Immature natural killer cell (primary cell): ENCODE measurements at regions not wholly inside any gene's neighbourhood (a gene's known extent, or its start where the extent isn't known, plus 50 kb on each side); places are given as distances from the start of the nearest gene placed in this dataset.

Source experiments
- DNase-seq, 3 donors: peaks; one replicate each; pipeline ENCODE4 v3.0.0; 2022; ENCODE audit warnings: mixed read lengths in 1 of 3
- H3K27ac Mint-ChIP-seq, 6 donors: one replicate each; pipeline ENCODE4 v1.8.0; 2020; ENCODE audit warnings: mixed read lengths in 6 of 6, mild to moderate bottlenecking in 5 of 6, inconsistent platforms in 4 of 6, moderate library complexity in 3 of 6
- H3K27me3 Mint-ChIP-seq, 3 donors: one replicate each; pipeline ENCODE4 v1.8.0; 2020 to 2021; ENCODE audit warnings: low read depth in 3 of 3, mild to moderate bottlenecking in 3 of 3, mixed read lengths in 3 of 3, moderate library complexity in 3 of 3, inconsistent platforms in 1 of 3
- H3K36me3 Mint-ChIP-seq, 3 donors: one replicate each; pipeline ENCODE4 v1.8.0; 2020; ENCODE audit warnings: mixed read lengths in 3 of 3, inconsistent platforms in 2 of 3, mild to moderate bottlenecking in 2 of 3
- H3K4me1 Mint-ChIP-seq, 2 donors: one replicate each; pipeline ENCODE4 v1.8.0; 2020; ENCODE audit warnings: inconsistent platforms in 2 of 2, mild to moderate bottlenecking in 2 of 2, mixed read lengths in 2 of 2, moderate library complexity in 1 of 2
- H3K4me3 Mint-ChIP-seq, 5 donors: one replicate each; pipeline ENCODE4 v1.8.0; 2020; ENCODE audit warnings: mild to moderate bottlenecking in 5 of 5, mixed read lengths in 5 of 5, inconsistent platforms in 3 of 5, moderate library complexity in 3 of 5
- H3K9me3 Mint-ChIP-seq, 6 donors: one replicate each; pipeline ENCODE4 v1.8.0; 2020; ENCODE audit warnings: mild to moderate bottlenecking in 6 of 6, mixed read lengths in 6 of 6, inconsistent platforms in 4 of 6, moderate library complexity in 3 of 6

DNA sequence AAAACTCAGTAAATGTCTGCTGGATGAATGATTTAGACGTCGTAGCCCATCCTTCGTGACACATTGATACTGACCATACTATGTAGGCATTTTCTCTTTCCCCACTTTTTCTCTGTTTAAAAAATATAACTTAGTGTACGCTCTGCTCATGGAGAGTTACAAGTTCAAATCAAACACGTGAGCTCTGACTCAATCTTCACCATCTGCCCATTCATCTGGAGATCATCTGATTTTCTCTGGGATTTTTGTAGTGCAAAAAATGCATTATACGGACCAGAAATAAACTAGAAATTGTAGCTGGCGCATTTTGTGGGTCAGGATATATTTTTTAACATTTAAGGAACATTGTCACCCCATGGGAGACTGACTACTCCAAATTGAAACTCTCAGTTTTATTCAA lies 124.7 kb upstream of the FAM9B start:
- Mint-ChIP-seq H3K36me3 (peaks cover 0 to 3% (median 0%) of the 10 kb centered on the region in 3 donors), H3K27me3 (no peaks in the 10 kb centered on the region), H3K4me3 (no peak overlapping the region), H3K27ac (no peak overlapping the region), H3K9me3 (no peaks in the 10 kb centered on the region), H3K4me1 (peaks cover 0 to 3% of the 10 kb centered on the region in 2 donors)
- no peak for DNase-seq

GRCh38 chrX:9160698-9161329 lies 126.9 kb upstream of the FAM9B start:
- H3K9me3 Mint-ChIP-seq = peaks cover 0 to 3% (median 0%) of the 10 kb centered on the region in 6 donors
- H3K4me3 Mint-ChIP-seq = no peak overlapping the region
- peaks cover 13 to 17% of the 10 kb centered on the region in 2 donors for H3K4me1 Mint-ChIP-seq
- no peak for DNase-seq
- peak overlapping the region in 3 of 6 donors; percentile 3 to 68 (median 30) for H3K27ac Mint-ChIP-seq
- H3K36me3 Mint-ChIP-seq = no peaks in the 10 kb centered on the region
- peaks cover 0 to under 1% (median 0%) of the 10 kb centered on the region in 3 donors for H3K27me3 Mint-ChIP-seq

GRCh38 chrX:9162698-9163097 lies 128.8 kb upstream of the FAM9B start:
- Mint-ChIP-seq H3K4me3 (no peak overlapping the region), H3K4me1 (peaks cover 23 to 26% of the 10 kb centered on the region in 2 donors), H3K9me3 (peaks cover 0 to 11% (median 3%) of the 10 kb centered on the region in 6 donors), H3K27me3 (peaks cover 0 to 5% (median 5%) of the 10 kb centered on the region in 3 donors), H3K27ac (no peak overlapping the region), H3K36me3 (peaks cover 0 to 3% (median 0%) of the 10 kb centered on the region in 3 donors)
- DNase-seq = no peak

GRCh38 chrX:9163214-9163709 lies 129.3 kb upstream of the FAM9B start:
- H3K36me3 Mint-ChIP-seq = peaks cover 0 to 3% (median 0%) of the 10 kb centered on the region in 3 donors
- no peak overlapping the region for H3K4me3 Mint-ChIP-seq
- DNase-seq = no peak
- H3K27ac Mint-ChIP-seq = no peak overlapping the region
- peaks cover 0 to 5% (median 5%) of the 10 kb centered on the region in 3 donors for H3K27me3 Mint-ChIP-seq
- peaks cover 0 to 12% (median 3%) of the 10 kb centered on the region in 6 donors for H3K9me3 Mint-ChIP-seq
- H3K4me1 Mint-ChIP-seq = peaks cover 23 to 26% of the 10 kb centered on the region in 2 donors

GRCh38 chrX:9164086-9164485 lies 130.2 kb upstream of the FAM9B start:
- H3K4me3 Mint-ChIP-seq = no peak overlapping the region
- peaks cover 0 to 12% (median 3%) of the 10 kb centered on the region in 6 donors for H3K9me3 Mint-ChIP-seq
- no peak for DNase-seq
- H3K36me3 Mint-ChIP-seq = peaks cover 0 to 7% (median 3%) of the 10 kb centered on the region in 3 donors
- peaks cover 2 to 5% (median 5%) of the 10 kb centered on the region in 3 donors for H3K27me3 Mint-ChIP-seq
- H3K4me1 Mint-ChIP-seq = peaks cover 23 to 26% of the 10 kb centered on the region in 2 donors
- H3K27ac Mint-ChIP-seq = peak overlapping the region in 4 of 6 donors; percentile 79 to 89 (median 82)

- Mint-ChIP-seq H3K4me1 (peaks cover 23 to 26% of the 10 kb centered on the region in 2 donors), H3K27me3 (peaks cover 2 to 5% (median 5%) of the 10 kb centered on the region in 3 donors), H3K9me3 (peaks cover 0 to 12% (median 3%) of the 10 kb centered on the region in 6 donors), H3K27ac (peak overlapping the region in 5 of 6 donors; percentile 65 to 90 (median 85)), H3K36me3 (peaks cover 0 to 7% (median 3%) of the 10 kb centered on the region in 3 donors), H3K4me3 (peak overlapping the region in 1 of 5 donors; percentile 5)
- no peak for DNase-seq
These were observed 130.9 kb upstream of the FAM9B start for GRCh38 chrX:9164533-9165426.

DNA sequence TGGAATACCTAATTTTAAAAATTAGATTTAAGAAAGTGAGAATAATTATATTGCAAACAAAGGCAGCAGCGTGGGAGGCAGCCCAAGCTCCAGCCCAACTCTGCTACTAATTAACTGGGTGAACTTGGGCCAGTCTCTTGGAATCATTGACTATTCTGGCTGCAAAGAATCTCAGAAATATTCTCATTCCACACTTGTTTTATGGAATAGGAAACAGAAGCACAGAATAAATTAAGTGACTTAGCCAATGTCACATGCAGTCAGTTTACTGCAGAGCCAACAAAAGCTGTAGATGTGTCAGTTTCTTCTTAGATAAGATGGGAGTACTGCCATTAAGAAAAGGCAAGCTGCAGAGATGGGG lies 132.6 kb upstream of the FAM9B start:
- Mint-ChIP-seq H3K27me3 (peaks cover 2 to 12% (median 5%) of the 10 kb centered on the region in 3 donors), H3K9me3 (peaks cover 0 to 12% (median 3%) of the 10 kb centered on the region in 6 donors), H3K4me1 (peaks cover 23 to 26% of the 10 kb centered on the region in 2 donors), H3K27ac (peak overlapping the region in 3 of 6 donors; percentile 6 to 85 (median 79)), H3K36me3 (peaks cover 0 to 7% (median 3%) of the 10 kb centered on the region in 3 donors), H3K4me3 (peak overlapping the region in 2 of 5 donors; percentile 46 to 49)
- no peak for DNase-seq

DNA sequence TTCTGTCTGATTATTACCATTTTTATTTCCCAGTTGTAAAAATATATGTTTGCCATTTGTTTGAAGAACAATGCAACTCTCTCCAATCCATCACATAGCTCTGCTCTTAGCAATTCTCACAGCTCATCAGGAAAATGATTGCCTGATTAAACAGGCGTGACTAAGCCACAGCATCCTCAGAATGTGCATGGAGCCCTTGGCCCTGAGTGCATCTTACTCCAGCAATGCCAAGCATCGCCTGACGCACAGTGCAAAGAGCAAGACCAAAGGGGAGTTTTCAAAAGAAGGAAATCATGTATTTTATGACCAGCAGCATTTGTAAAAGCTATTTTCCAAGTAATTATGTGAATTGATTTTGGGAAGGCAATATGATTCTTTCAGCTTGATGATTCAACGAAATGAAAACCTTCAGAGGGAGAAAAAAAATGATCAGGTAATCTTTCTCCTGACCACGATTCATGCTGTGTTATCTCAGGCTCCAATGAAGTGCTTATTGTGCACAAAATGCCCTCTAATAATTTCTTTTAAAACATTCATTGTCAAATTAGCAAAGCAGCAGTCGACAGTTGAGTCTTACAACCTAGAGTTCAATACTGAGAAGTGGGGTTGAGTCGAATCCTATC lies 138.0 kb upstream of the FAM9B start:
- Mint-ChIP-seq H3K4me1 (no peaks in the 10 kb centered on the region), H3K27me3 (peaks cover 2 to 12% (median 6%) of the 10 kb centered on the region in 3 donors), H3K9me3 (peaks cover 0 to 8% (median 2%) of the 10 kb centered on the region in 6 donors), H3K27ac (no peak overlapping the region), H3K36me3 (peaks cover 0 to 7% (median 3%) of the 10 kb centered on the region in 3 donors), H3K4me3 (no peak overlapping the region)
- DNase-seq = no peak

GRCh38 chrX:9172464-9172850 lies 138.5 kb upstream of the FAM9B start:
- peaks cover 0 to 6% (median 3%) of the 10 kb centered on the region in 3 donors for H3K36me3 Mint-ChIP-seq
- no peak for DNase-seq
- no peak overlapping the region for H3K4me3 Mint-ChIP-seq
- H3K27me3 Mint-ChIP-seq = peaks cover 2 to 12% (median 6%) of the 10 kb centered on the region in 3 donors
- no peaks in the 10 kb centered on the region for H3K4me1 Mint-ChIP-seq
- no peak overlapping the region for H3K27ac Mint-ChIP-seq
- H3K9me3 Mint-ChIP-seq = peaks cover 0 to 5% (median 1%) of the 10 kb centered on the region in 6 donors

GRCh38 chrX:9180623-9181022 lies 146.7 kb upstream of the FAM9B start:
- Mint-ChIP-seq H3K36me3 (no peaks in the 10 kb centered on the region), H3K27ac (no peak overlapping the region), H3K27me3 (peaks cover 3 to 10% (median 9%) of the 10 kb centered on the region in 3 donors), H3K9me3 (no peaks in the 10 kb centered on the region), H3K4me3 (no peak overlapping the region), H3K4me1 (no peaks in the 10 kb centered on the region)
- no peak for DNase-seq

DNA sequence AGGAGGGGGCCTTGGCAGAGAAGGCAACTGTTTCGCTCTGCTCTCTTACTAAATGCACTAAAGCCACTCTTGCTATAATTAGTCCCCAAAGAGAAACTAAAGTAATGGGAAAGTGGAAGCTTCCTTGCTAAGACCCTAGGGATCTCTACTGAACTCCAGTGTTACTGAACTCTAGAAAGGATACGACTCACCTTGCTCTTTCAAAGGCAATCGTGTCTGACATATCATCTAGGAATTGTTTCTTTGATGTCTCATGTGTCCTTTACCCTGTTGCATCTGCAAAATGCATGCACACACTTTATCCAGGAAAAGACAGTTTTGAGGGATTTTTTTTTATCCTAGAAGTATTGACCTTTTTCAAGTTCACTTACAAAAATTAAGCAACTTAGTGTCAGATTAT lies 148.1 kb upstream of the FAM9B start:
- Mint-ChIP-seq H3K27ac (no peak overlapping the region), H3K4me1 (no peaks in the 10 kb centered on the region), H3K36me3 (no peaks in the 10 kb centered on the region), H3K9me3 (no peaks in the 10 kb centered on the region), H3K27me3 (peaks cover 3 to 12% (median 5%) of the 10 kb centered on the region in 3 donors), H3K4me3 (no peak overlapping the region)
- no peak for DNase-seq

DNA sequence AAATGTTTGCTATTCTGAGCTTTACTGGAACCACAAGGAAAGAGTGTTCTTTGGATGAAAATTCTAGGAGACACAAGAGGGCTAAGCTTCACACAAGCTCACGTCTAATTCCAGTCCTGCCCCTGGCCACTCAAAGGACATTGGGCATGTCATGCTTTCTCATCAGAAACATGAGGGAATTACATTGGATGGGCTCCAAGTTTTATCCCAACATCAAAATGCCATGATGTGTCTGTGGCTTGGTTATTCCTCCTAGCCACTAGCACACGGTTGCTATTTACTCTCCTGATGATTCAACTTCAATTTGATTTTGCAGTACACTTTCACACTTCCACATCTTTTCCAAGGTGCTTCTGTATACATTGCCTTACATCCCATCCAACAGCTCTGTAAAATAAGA lies 149.6 kb upstream of the FAM9B start:
- no peak for DNase-seq
- Mint-ChIP-seq H3K27me3 (peaks cover 3 to 14% (median 5%) of the 10 kb centered on the region in 3 donors), H3K4me3 (no peak overlapping the region), H3K27ac (no peak overlapping the region), H3K36me3 (no peaks in the 10 kb centered on the region), H3K9me3 (no peaks in the 10 kb centered on the region), H3K4me1 (no peaks in the 10 kb centered on the region)

GRCh38 chrX:9184211-9184610 lies 150.3 kb upstream of the FAM9B start:
- no peak for DNase-seq
- no peaks in the 10 kb centered on the region for H3K36me3 Mint-ChIP-seq
- H3K9me3 Mint-ChIP-seq = no peaks in the 10 kb centered on the region
- H3K27ac Mint-ChIP-seq = no peak overlapping the region
- peaks cover 1 to 14% (median 5%) of the 10 kb centered on the region in 3 donors for H3K27me3 Mint-ChIP-seq
- no peaks in the 10 kb centered on the region for H3K4me1 Mint-ChIP-seq
- no peak overlapping the region for H3K4me3 Mint-ChIP-seq
